NCI-H1417 treated with DMSO at 0.1 percent for 48 hours (cell line): ENCODE measurements at regions not wholly inside any gene's neighbourhood (a gene's known extent, or its start where the extent isn't known, plus 50 kb on each side); places are given as distances from the start of the nearest gene placed in this dataset.

Source experiments
- DNase-seq: peaks from one replicate; lab custom pipeline; 2025; lab: John Stamatoyannopoulos, UW

GRCh38 chr18:44135741-44136140 is 544.9 kb upstream of the SETBP1 start:
- no peak for DNase-seq

- DNase-seq: no peak
These were observed 544.4 kb upstream of the SETBP1 start for GRCh38 chr18:44136326-44136725.

GRCh38 chr18:44143072-44143471 is 537.6 kb upstream of the SETBP1 start:
- no peak for DNase-seq

GRCh38 chr18:44149706-44150105 is 531.0 kb upstream of the SETBP1 start:
- DNase-seq: no peak

- no peak for DNase-seq
These were observed 526.7 kb upstream of the SETBP1 start for GRCh38 chr18:44153981-44154380.

GRCh38 chr18:44156126-44156525 is 524.6 kb upstream of the SETBP1 start:
- no peak for DNase-seq

GRCh38 chr18:44156776-44157335 is 523.8 kb upstream of the SETBP1 start:
- DNase-seq: no peak

- no peak for DNase-seq
These were observed 510.3 kb upstream of the SETBP1 start for GRCh38 chr18:44170208-44170880.

- peak; percentile 87 for DNase-seq
These were observed 509.4 kb upstream of the SETBP1 start for GRCh38 chr18:44171301-44171700.

- no peak for DNase-seq
These were observed 504.8 kb upstream of the SETBP1 start for GRCh38 chr18:44175891-44176290.

- no peak for DNase-seq
These were observed 502.2 kb upstream of the SETBP1 start for GRCh38 chr18:44178476-44178875.

GRCh38 chr18:44179693-44180092 is 501.0 kb upstream of the SETBP1 start:
- DNase-seq: no peak

GRCh38 chr18:44180683-44181082 is 500.0 kb upstream of the SETBP1 start:
- no peak for DNase-seq

- DNase-seq: no peak
These were observed 498.5 kb upstream of the SETBP1 start for GRCh38 chr18:44181951-44182747.

- DNase-seq: no peak
These were observed 494.7 kb upstream of the SETBP1 start for GRCh38 chr18:44186001-44186400.

GRCh38 chr18:44187090-44187489 is 493.6 kb upstream of the SETBP1 start:
- no peak for DNase-seq

- no peak for DNase-seq
These were observed 485.1 kb upstream of the SETBP1 start for GRCh38 chr18:44195394-44196140.

GRCh38 chr18:44197832-44198611 is 482.7 kb upstream of the SETBP1 start:
- DNase-seq: no peak

- DNase-seq: no peak
These were observed 481.9 kb upstream of the SETBP1 start for GRCh38 chr18:44198612-44199284.

- no peak for DNase-seq
These were observed 467.4 kb upstream of the SETBP1 start for GRCh38 chr18:44213293-44213692.

- DNase-seq: no peak
These were observed 466.3 kb upstream of the SETBP1 start for GRCh38 chr18:44214396-44214795.
